GM12878 (cell line): ENCODE measurements at regions not wholly inside any gene's neighbourhood (a gene's known extent, or its start where the extent isn't known, plus 50 kb on each side); places are given as distances from the start of the nearest gene placed in this dataset.

Source experiments
- ATAC-seq: fragments of 200-7000 bp; cut with Tn5 transposase; 3 replicates; pipeline ENCODE4 v1.9.1; 2020; ENCODE audit warnings: mild to moderate bottlenecking, moderate library complexity
- BruUV-seq: library from RNA; stranded (reverse); fragments of 400-500 nt; replicated peaks from 2 replicates; lab custom pipeline; 2021; lab: Mats Ljungman, UMichigan
- CTCF ChIA-PET: fragments of 300-600 bp; sonication (Branson Sonifier 250); formaldehyde crosslinking; extraction: SDS; loops from one replicate; lab custom pipeline; 2021; ENCODE audit warnings: inconsistent platforms; lab: Yijun Ruan, JAX
- POLR2A ChIA-PET: fragments of 350-600 bp; formaldehyde crosslinking; extraction: SDS; loops from one replicate; lab custom pipeline; 2021; ENCODE audit warnings: inconsistent platforms; lab: Charles Lee
- RAD21 ChIA-PET: fragments of 300-600 bp; sonication (Branson Sonifier 250); formaldehyde crosslinking; loops from one replicate; lab custom pipeline; 2023; ENCODE audit warnings: antibody characterized with exemption; ENCODE audit not compliant: unreplicated experiment; lab: Charles Lee
- SMC1A ChIA-PET: fragments of 300-600 bp; sonication (Branson Sonifier 250); formaldehyde crosslinking; loops from one replicate; lab custom pipeline; 2023; ENCODE audit not compliant: unreplicated experiment, uncharacterized antibody; lab: Charles Lee
- DNase-seq: peaks from one replicate; pipeline ENCODE4 v3.0.0-alpha.2; 2011; ENCODE audit warnings: low read depth, low spot score
- FAIRE-seq: peaks from 3 replicates; lab custom pipeline; 2011; peaks lifted over from hg19 to GRCh38; lab: Jason Lieb, UNC
- H2AFZ ChIP-seq: 2 replicates; pipeline ENCODE4 v1.6.0; 2011; ENCODE audit warnings: low read depth, low read length, control low read depth; ENCODE audit not compliant: control insufficient read depth
- H3K27ac ChIP-seq: 2 replicates; pipeline ENCODE4 v1.5.1; 2011; ENCODE audit warnings: control low read depth; ENCODE audit not compliant: control insufficient read depth, insufficient read depth
- H3K27me3 ChIP-seq, 2 experiments: replicated peaks in 1 of 2; 2 replicates each; pipeline versions ENCODE4 v1.6.0 to v1.6.1; 2011; ENCODE audit warnings: low read length in 1 of 2; ENCODE audit not compliant: control insufficient read depth in 2 of 2, insufficient read depth in 2 of 2
- H3K36me3 ChIP-seq, 2 experiments: 2 replicates each; pipeline ENCODE4 v1.5.1; 2011; ENCODE audit warnings: low read length in 1 of 2; ENCODE audit not compliant: control insufficient read depth in 2 of 2, insufficient read depth in 2 of 2
- H3K4me1 ChIP-seq: 2 replicates; pipeline ENCODE4 v1.6.1; 2011; ENCODE audit warnings: mild to moderate bottlenecking, low read length, moderate library complexity, mixed read lengths; ENCODE audit not compliant: control insufficient read depth, insufficient read depth
- H3K4me2 ChIP-seq: 2 replicates; pipeline ENCODE4 v1.6.0; 2011; ENCODE audit warnings: control low read depth; ENCODE audit not compliant: control insufficient read depth, insufficient read depth
- H3K4me3 ChIP-seq: fragments of 200-600 bp; sonication (generic); 2 replicates; pipeline ENCODE4 v1.5.1; 2016
- H3K79me2 ChIP-seq: 2 replicates; pipeline ENCODE4 v1.6.0; 2011; ENCODE audit warnings: low read length; ENCODE audit not compliant: control insufficient read depth, insufficient read depth
- H3K9ac ChIP-seq: 2 replicates; pipeline ENCODE4 v1.8.0; 2011; ENCODE audit warnings: low read length, control low read depth, mixed read lengths; ENCODE audit not compliant: control insufficient read depth, insufficient read depth
- H3K9me3 ChIP-seq: replicated peaks from 3 replicates; pipeline ENCODE4 v1.5.1; 2011; ENCODE audit warnings: mild to moderate bottlenecking, low read length; ENCODE audit not compliant: control insufficient read depth, insufficient read depth
- H4K20me1 ChIP-seq: 2 replicates; pipeline ENCODE4 v1.6.0; 2011; ENCODE audit not compliant: control insufficient read depth, insufficient read depth
- BACH1 ChIP-seq: fragments of 450-650 bp; IDR thresholded peaks from 2 replicates; pipeline ENCODE4 v1.6.1; 2017; ENCODE audit warnings: mild to moderate bottlenecking, borderline replicate concordance
- BCL11A ChIP-seq: IDR thresholded peaks from 2 replicates; pipeline ENCODE4 v1.6.1; 2011; ENCODE audit warnings: low read depth, low read length
- BMI1 ChIP-seq: fragments of 450-650 bp; IDR thresholded peaks from 2 replicates; pipeline ENCODE4 v1.6.1; 2016; ENCODE audit warnings: mild to moderate bottlenecking, moderate library complexity, borderline replicate concordance
- CBX3 ChIP-seq: fragments of 200-600 bp; sonication (generic); IDR thresholded peaks from 2 replicates; pipeline ENCODE4 v1.6.1; 2016; ENCODE audit warnings: low read depth, borderline replicate concordance
- CHD4 ChIP-seq: fragments of 200-600 bp; sonication (generic); IDR thresholded peaks from 2 replicates; pipeline ENCODE4 v1.6.1; 2016; ENCODE audit warnings: mild to moderate bottlenecking
- HDGF ChIP-seq: fragments of 450-650 bp; IDR thresholded peaks from 2 replicates; pipeline ENCODE4 v1.6.1; 2016; ENCODE audit warnings: antibody characterized with exemption
- IKZF2 ChIP-seq, 2 experiments: fragments of 450-650 bp; IDR thresholded peaks; 2 replicates each; pipeline ENCODE4 v1.6.1; 2017; ENCODE audit warnings: mild to moderate bottlenecking in 2 of 2, moderate library complexity in 2 of 2
- IRF3 ChIP-seq: fragments of 450-650 bp; IDR thresholded peaks from 2 replicates; pipeline ENCODE4 v1.6.1; 2014; ENCODE audit warnings: mild to moderate bottlenecking
- JUND ChIP-seq: IDR thresholded peaks from 2 replicates; pipeline ENCODE4 v1.6.1; 2012; ENCODE audit warnings: low read depth, mild to moderate bottlenecking, low read length, improper control_type of control experiment, moderate library complexity
- NR2C1 ChIP-seq: fragments of 450-650 bp; IDR thresholded peaks from 2 replicates; pipeline ENCODE4 v1.6.1; 2017; ENCODE audit warnings: antibody characterized with exemption, mild to moderate bottlenecking, moderate library complexity
- PAX8 ChIP-seq: fragments of 450-650 bp; IDR thresholded peaks from 2 replicates; pipeline ENCODE4 v1.6.1; 2017; ENCODE audit warnings: mild to moderate bottlenecking, moderate library complexity
- RFX5 ChIP-seq: IDR thresholded peaks from 2 replicates; pipeline ENCODE4 v1.6.1; 2011; ENCODE audit warnings: low read depth, low read length, improper control_type of control experiment
- RUNX3 ChIP-seq: IDR thresholded peaks from 2 replicates; pipeline ENCODE4 v1.6.1; 2012; ENCODE audit warnings: low read length, inconsistent platforms
- SIX5 ChIP-seq: IDR thresholded peaks from 2 replicates; pipeline ENCODE4 v1.6.1; 2011; ENCODE audit warnings: mild to moderate bottlenecking, low read depth, low read length, moderate library complexity; ENCODE audit not compliant: severe bottlenecking
- SMAD1 ChIP-seq: fragments of 450-650 bp; IDR thresholded peaks from 2 replicates; pipeline ENCODE4 v1.6.1; 2018; ENCODE audit warnings: mild to moderate bottlenecking, low read depth; ENCODE audit not compliant: partially characterized antibody
- TBL1XR1 ChIP-seq: IDR thresholded peaks from 2 replicates; pipeline ENCODE4 v1.6.1; 2012; ENCODE audit warnings: low read depth, low read length, improper control_type of control experiment
- TCF12 ChIP-seq: IDR thresholded peaks from 2 replicates; pipeline ENCODE4 v1.6.1; 2011; ENCODE audit warnings: low read depth, mild to moderate bottlenecking, low read length
- USF1 ChIP-seq: IDR thresholded peaks from 2 replicates; pipeline ENCODE4 v1.6.1; 2011; ENCODE audit warnings: borderline replicate concordance, low read depth, mild to moderate bottlenecking, moderate library complexity, mixed read lengths, low read length; ENCODE audit not compliant: insufficient read depth; ENCODE audit errors: extremely low read length
- YBX1 ChIP-seq: fragments of 450-650 bp; IDR thresholded peaks from 2 replicates; pipeline ENCODE4 v1.6.1; 2016; ENCODE audit warnings: antibody characterized with exemption
- WGBS: methylation state at CpG from one replicate; pipeline ENCODE4 v1.1.6; 2016; ENCODE audit warnings: low lambda C conversion rate; ENCODE audit not compliant: insufficient replicate concordance, insufficient coverage; ENCODE audit errors: missing lambda C conversion rate; 5-methylcytosine and 5-hydroxymethylcytosine counted together
- in situ Hi-C: fragments of 300-500 bp; cut with MboI; formaldehyde crosslinking; loops from 9 replicates; pipeline ENCODE4 v1.14.3; 2018; ENCODE audit warnings: mixed read lengths
- intact Hi-C: fragments of 100-400 bp; cut with micrococcal nuclease; formaldehyde crosslinking; loops from one replicate; pipeline ENCODE4 v1.14.2; 2022; ENCODE audit not compliant: unreplicated experiment

- H3K27me3 ChIP-seq = no peaks in the 10 kb centered on the region; a peak in 1 of 4 replicates
- no peak overlapping the region for H3K4me3 ChIP-seq
- RAD21 ChIA-PET = no interaction called here
- POLR2A ChIA-PET = no interaction called here
- DNase-seq = no peak
- no peak overlapping the region for H3K9ac ChIP-seq
- H3K9me3 ChIP-seq = no peaks in the 10 kb centered on the region
- ATAC-seq = no peak
- no peak overlapping the region for H3K27ac ChIP-seq
- no peak for FAIRE-seq
- H3K4me2 ChIP-seq = no peak overlapping the region
- intact Hi-C loops = no loop called here
- BruUV-seq = no TSS peak
- SMC1A ChIA-PET = no interaction called here
- WGBS = 13% methylated on average over 5 of the region's 5 CpGs
- TF ChIP-seq CBX3 (no peak), SMAD1 (no peak)
- TF ChIP-seq, all 136 proteins: peak for 0
- in situ Hi-C loops = no loop called here
- no peaks in the 10 kb centered on the region for H3K4me1 ChIP-seq
- no peaks in the 10 kb centered on the region for H3K36me3 ChIP-seq
- H4K20me1 ChIP-seq = no peaks in the 10 kb centered on the region
- CTCF ChIA-PET = no interaction called here
- H3K79me2 ChIP-seq = no peaks in the 10 kb centered on the region
- H2AFZ ChIP-seq = no peak overlapping the region
Measured at GRCh38 chr11:122311216-122311755, 195.3 kb upstream of the BLID start.

GRCh38 chr11:122310766-122311165 lies 194.8 kb upstream of the BLID start:
- Histone ChIP-seq H3K27ac (no peak overlapping the region), H3K27me3 (no peaks in the 10 kb centered on the region; a peak in 1 of 4 replicates), H3K79me2 (no peaks in the 10 kb centered on the region), H3K4me3 (no peak overlapping the region), H4K20me1 (no peaks in the 10 kb centered on the region), H3K4me2 (no peak overlapping the region), H3K9me3 (no peaks in the 10 kb centered on the region), H3K36me3 (no peaks in the 10 kb centered on the region), H2AFZ (no peak overlapping the region), H3K4me1 (no peaks in the 10 kb centered on the region), H3K9ac (no peak overlapping the region)
- 9% methylated on average over 5 of the region's 5 CpGs for WGBS
- DNase-seq = no peak
- intact Hi-C loops = no loop called here
- BruUV-seq = no TSS peak
- no peak for ATAC-seq
- ChIA-PET CTCF (no interaction called here), RAD21 (no interaction called here), POLR2A (no interaction called here), SMC1A (no interaction called here)
- FAIRE-seq = no peak
- in situ Hi-C loops = no loop called here
- TF ChIP-seq YBX1 (no peak), HDGF (no peak), RUNX3 (no peak), JUND (no peak), IRF3 (no peak), SIX5 (no peak), BCL11A (no peak), USF1 (no peak), BACH1 (no peak), IKZF2 (IDR thresholded peaks at IDR 0.05) (no peak), NR2C1 (no peak), RFX5 (no peak), TBL1XR1 (no peak), PAX8 (no peak), CHD4 (no peak), TCF12 (no peak), BMI1 (no peak)
